Mammary epithelial cell (primary cell): ENCODE measurements at regions not wholly inside any gene's neighbourhood (a gene's known extent, or its start where the extent isn't known, plus 50 kb on each side); places are given as distances from the start of the nearest gene placed in this dataset.

Experiments used
- EZH2 ChIP-seq: IDR thresholded peaks from 2 replicates; pipeline ENCODE4 v1.6.1; 2012; ENCODE audit warnings: low read length, inconsistent platforms, borderline replicate concordance
- TF ChIP-seq, protein P1 (sequence below), 2 donors: IDR thresholded peaks in 1 of 2; conservative IDR thresholded peaks in 1 of 2; 2 replicates each; pipeline ENCODE4 v1.5.1; 2011 to 2012; ENCODE audit warnings: inconsistent platforms in 2 of 2, low read length in 2 of 2, mild to moderate bottlenecking in 2 of 2, control low read depth in 1 of 2, low read depth in 1 of 2; ENCODE audit not compliant: insufficient read depth in 1 of 2; ENCODE audit errors: extremely low read depth in 1 of 2

- TF ChIP-seq, protein P1, sequence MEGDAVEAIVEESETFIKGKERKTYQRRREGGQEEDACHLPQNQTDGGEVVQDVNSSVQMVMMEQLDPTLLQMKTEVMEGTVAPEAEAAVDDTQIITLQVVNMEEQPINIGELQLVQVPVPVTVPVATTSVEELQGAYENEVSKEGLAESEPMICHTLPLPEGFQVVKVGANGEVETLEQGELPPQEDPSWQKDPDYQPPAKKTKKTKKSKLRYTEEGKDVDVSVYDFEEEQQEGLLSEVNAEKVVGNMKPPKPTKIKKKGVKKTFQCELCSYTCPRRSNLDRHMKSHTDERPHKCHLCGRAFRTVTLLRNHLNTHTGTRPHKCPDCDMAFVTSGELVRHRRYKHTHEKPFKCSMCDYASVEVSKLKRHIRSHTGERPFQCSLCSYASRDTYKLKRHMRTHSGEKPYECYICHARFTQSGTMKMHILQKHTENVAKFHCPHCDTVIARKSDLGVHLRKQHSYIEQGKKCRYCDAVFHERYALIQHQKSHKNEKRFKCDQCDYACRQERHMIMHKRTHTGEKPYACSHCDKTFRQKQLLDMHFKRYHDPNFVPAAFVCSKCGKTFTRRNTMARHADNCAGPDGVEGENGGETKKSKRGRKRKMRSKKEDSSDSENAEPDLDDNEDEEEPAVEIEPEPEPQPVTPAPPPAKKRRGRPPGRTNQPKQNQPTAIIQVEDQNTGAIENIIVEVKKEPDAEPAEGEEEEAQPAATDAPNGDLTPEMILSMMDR (conservative IDR thresholded peaks at IDR 0.05 in 1 of 2, IDR thresholded peaks at IDR 0.05 in 1 of 2; ENCODE audit: extremely low read depth in 1 of 2, insufficient read depth in 1 of 2, low read depth in 1 of 2, low read length in 2 of 2), result no peak
- no peak for TF ChIP-seq EZH2
Observed at GRCh38 chr7:20007510-20007909, 209.7 kb downstream of the MACC1 start.
